Astrocyte of the cerebellum (primary cell): ENCODE measurements at regions not wholly inside any gene's neighbourhood (a gene's known extent, or its start where the extent isn't known, plus 50 kb on each side); places are given as distances from the start of the nearest gene placed in this dataset.

Source experiments
- DNase-seq: peaks from one replicate; pipeline ENCODE4 v3.0.0-alpha.2; 2011; ENCODE audit warnings: low read depth
- H3K4me3 ChIP-seq: 2 replicates; pipeline ENCODE4 v1.5.1; 2011; ENCODE audit warnings: mild to moderate bottlenecking, low read depth, low read length, moderate library complexity
- CTCF ChIP-seq: IDR thresholded peaks from 2 replicates; pipeline ENCODE4 v1.5.1; 2012; ENCODE audit warnings: low read length, low read depth, moderate library complexity, mild to moderate bottlenecking; ENCODE audit errors: missing control alignments
- in situ Hi-C: cut with HindIII; loops from 2 replicates; pipeline ENCODE4 v1.10.0; 2017; ENCODE audit warnings: low sequenced_read_pairs

- no peak for DNase-seq
Observed at GRCh38 chr14:80101835-80102234, 109.5 kb downstream of the DIO2 start.

DNA sequence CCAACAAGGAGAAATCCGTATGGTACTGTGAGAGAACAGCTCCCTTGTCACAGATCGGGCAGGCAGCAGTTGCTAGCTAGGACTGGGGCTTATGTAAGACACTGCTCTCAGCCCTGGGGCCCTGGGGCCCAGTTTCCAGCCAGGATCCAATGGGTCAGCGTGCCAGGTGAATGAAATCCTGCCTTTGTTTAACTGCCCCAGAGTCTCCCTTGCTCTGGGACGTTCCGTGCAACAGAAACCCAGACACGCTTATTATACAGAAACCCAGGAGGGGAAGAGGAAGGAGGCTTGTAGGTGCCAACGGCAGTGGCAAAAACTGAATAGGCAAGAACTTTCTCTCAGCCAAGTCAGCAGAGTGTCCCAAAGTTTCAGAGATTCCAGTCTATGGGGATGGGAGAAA lies 110.6 kb downstream of the DIO2 start:
- H3K4me3 ChIP-seq = no peak overlapping the region
- no peak for DNase-seq
- in situ Hi-C loops = no loop called here
- no peak for TF ChIP-seq CTCF

More at GRCh38 chr14:80101835-80102234, 109.5 kb downstream of the DIO2 start:
- TF ChIP-seq CTCF = no peak
- H3K4me3 ChIP-seq = no peak overlapping the region
- in situ Hi-C loops = no loop called here

GRCh38 chr14:80095623-80096022 lies 115.7 kb downstream of the DIO2 start:
- no peak overlapping the region for H3K4me3 ChIP-seq
- TF ChIP-seq CTCF = no peak
- peak; percentile 2 for DNase-seq
- in situ Hi-C loops = no loop called here

GRCh38 chr14:80087411-80087810 lies 123.9 kb downstream of the DIO2 start:
- no peak for TF ChIP-seq CTCF
- H3K4me3 ChIP-seq = no peak overlapping the region
- in situ Hi-C loops = no loop called here
- DNase-seq = no peak

DNA sequence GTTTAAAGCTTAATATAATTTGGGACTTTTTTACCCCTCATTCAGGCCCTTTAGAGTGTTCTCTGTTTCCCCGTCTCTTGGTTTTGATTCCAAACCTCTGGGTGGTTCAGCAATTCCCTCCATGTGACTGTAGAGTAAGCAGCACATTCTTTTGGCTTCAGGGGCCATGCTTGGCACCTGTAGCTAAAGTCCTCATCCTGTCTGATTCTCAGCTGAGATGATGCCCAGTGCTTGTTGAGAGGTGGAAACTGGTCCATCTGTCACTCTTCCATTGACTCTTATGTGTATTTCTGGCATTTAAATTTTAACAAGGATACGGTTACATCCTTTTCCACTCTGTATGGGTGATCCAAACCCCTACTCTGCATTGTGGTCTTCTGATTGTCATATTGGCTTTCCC lies 127.1 kb downstream of the DIO2 start:
- in situ Hi-C loops = no loop called here
- DNase-seq = no peak
- TF ChIP-seq CTCF = no peak
- H3K4me3 ChIP-seq = no peak overlapping the region

GRCh38 chr14:80080601-80081000 lies 130.7 kb downstream of the DIO2 start:
- no peak for DNase-seq
- H3K4me3 ChIP-seq = no peak overlapping the region
- no peak for TF ChIP-seq CTCF
- in situ Hi-C loops = no loop called here

DNA sequence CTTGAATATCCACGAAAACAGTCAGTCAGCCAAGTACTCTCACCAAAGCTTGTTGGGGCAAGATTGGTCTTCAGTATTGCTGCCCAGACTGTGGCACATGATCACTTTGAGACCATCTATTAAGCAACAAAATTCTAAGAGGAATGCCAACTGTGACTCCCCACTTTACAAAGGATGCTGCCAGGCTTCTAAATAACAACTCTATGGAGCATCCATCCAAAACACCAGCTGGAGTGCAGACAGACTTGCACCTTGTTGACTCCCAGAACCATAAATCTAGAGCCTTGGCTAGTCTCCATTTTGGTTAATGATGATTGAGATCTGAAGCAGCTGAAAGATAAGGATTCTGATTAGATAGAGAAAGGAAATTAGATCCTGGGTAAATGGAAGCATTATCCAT lies 132.8 kb downstream of the DIO2 start:
- DNase-seq = no peak
- in situ Hi-C loops = no loop called here
- no peak for TF ChIP-seq CTCF
- H3K4me3 ChIP-seq = no peak overlapping the region
